ENCODE measurements at regions not wholly inside any gene's neighbourhood (a gene's known extent, or its start where the extent isn't known, plus 50 kb on each side); places are given as distances from the start of the nearest gene placed in this dataset.

DNA sequence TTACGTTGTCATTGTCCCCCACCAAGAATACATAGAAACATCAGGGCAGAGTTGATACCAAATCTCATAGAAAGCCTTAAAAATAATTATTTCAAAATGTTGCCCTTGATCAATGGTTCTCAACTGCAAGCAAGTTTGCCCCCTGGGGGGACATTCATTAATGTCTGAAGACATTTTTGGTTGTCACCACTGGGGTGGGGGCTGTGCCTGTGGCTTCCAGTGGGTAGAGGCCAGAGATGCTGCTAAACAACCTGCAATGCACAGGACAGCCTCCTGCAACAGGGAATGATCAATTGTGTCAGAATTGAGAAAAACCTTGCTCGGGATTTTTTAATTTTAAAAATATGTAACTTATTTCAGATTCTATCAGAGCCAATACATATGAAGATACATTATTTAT is 130.6 kb upstream of the DOK5 start:
- Histone ChIP-seq H3K4me1 (ENCODE audit: low read depth) (no peaks in the 10 kb centered on the region), H3K27ac (no peak overlapping the region), H3K4me3 (no peak overlapping the region), H3K27me3 (no peaks in the 10 kb centered on the region), H3K36me3 (no peaks in the 10 kb centered on the region), H3K9me3 (ENCODE audit: low read depth) (no peaks in the 10 kb centered on the region)
- TF ChIP-seq, protein P1, sequence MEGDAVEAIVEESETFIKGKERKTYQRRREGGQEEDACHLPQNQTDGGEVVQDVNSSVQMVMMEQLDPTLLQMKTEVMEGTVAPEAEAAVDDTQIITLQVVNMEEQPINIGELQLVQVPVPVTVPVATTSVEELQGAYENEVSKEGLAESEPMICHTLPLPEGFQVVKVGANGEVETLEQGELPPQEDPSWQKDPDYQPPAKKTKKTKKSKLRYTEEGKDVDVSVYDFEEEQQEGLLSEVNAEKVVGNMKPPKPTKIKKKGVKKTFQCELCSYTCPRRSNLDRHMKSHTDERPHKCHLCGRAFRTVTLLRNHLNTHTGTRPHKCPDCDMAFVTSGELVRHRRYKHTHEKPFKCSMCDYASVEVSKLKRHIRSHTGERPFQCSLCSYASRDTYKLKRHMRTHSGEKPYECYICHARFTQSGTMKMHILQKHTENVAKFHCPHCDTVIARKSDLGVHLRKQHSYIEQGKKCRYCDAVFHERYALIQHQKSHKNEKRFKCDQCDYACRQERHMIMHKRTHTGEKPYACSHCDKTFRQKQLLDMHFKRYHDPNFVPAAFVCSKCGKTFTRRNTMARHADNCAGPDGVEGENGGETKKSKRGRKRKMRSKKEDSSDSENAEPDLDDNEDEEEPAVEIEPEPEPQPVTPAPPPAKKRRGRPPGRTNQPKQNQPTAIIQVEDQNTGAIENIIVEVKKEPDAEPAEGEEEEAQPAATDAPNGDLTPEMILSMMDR (IDR thresholded peaks at IDR 0.05; ENCODE audit: low read depth, low read length) = no peak
- no peak for DNase-seq (ENCODE audit: low read depth in 1 of 2, low spot score in 1 of 2)

DNA sequence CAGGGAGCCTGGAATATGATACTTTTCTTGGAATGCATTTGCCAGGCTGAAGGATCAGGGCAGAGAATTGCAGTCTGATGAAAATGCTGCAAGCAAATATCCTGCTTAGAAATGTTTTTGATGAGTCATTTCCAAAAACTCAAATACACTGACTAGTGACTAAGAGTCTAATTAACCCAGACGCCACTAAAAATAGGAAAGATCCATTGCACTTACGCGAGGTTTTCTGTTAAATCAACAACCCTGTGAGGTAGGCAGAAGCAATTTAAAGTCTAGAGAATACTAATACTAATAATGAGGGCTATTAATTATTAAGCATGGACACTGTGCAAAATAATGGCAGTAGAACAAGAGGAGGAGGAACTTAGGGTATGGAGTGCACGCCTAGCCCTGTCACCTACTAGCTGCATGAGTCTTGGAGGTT is 130.1 kb upstream of the DOK5 start:
- Histone ChIP-seq H3K27ac (no peak overlapping the region), H3K4me1 (ENCODE audit: low read depth) (no peaks in the 10 kb centered on the region), H3K27me3 (no peaks in the 10 kb centered on the region), H3K9me3 (ENCODE audit: low read depth) (no peaks in the 10 kb centered on the region), H3K4me3 (no peak overlapping the region), H3K36me3 (no peaks in the 10 kb centered on the region)
- DNase-seq (ENCODE audit: low read depth in 1 of 2, low spot score in 1 of 2) = peak in 1 of 2 donors; percentile 77
- TF ChIP-seq, protein P1 (IDR thresholded peaks at IDR 0.05; ENCODE audit: low read depth, low read length) = no peak

DNA sequence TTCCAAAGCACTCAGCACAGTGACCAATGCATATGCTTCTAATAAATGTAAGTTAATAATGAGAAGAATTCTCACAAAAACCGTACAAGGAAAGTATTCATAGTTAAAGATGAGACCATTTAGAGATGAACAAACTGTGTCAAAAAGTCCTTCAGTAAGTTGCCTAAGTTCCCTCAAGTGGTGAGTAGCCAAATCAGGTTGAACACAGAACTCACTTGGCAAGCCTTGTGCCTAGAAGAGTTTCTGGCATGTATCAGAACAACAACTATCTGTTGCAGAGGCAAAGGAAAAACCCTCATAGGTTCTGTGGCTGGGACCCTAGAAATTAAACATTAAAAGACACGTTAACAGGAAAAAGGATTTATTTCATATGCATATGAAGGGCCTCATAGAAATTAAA is 129.6 kb upstream of the DOK5 start:
- H3K9me3 ChIP-seq (ENCODE audit: low read depth) = no peaks in the 10 kb centered on the region
- no peak overlapping the region for H3K4me3 ChIP-seq
- H3K27me3 ChIP-seq = no peaks in the 10 kb centered on the region
- no peak overlapping the region for H3K27ac ChIP-seq
- no peaks in the 10 kb centered on the region for H3K36me3 ChIP-seq
- peak in 1 of 2 donors; percentile 48 for DNase-seq (ENCODE audit: low read depth in 1 of 2, low spot score in 1 of 2)
- TF ChIP-seq, protein P1 (IDR thresholded peaks at IDR 0.05; ENCODE audit: low read depth, low read length) = no peak
- no peaks in the 10 kb centered on the region for H3K4me1 ChIP-seq (ENCODE audit: low read depth)

DNA sequence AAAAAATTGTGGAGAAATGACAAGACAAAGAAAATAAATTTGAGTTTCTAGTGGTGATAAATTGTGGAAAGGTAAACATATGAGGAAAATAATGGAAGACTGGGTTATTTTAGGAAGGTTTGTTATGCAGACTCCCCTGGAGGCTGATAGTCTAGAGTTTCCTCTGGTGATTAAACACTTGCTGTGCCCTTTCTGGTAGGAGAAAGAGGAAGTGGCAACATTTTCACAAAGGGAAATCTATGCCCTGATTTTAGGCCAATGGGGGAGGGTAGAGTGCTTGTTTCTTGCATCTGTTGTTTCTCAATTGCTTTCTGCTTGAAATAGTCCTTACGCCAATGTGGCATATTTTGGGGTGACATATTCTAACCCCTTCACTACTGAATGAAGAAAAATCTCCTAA is 129.1 kb upstream of the DOK5 start:
- Histone ChIP-seq H3K27me3 (no peaks in the 10 kb centered on the region), H3K9me3 (ENCODE audit: low read depth) (no peaks in the 10 kb centered on the region), H3K4me3 (no peak overlapping the region), H3K27ac (no peak overlapping the region), H3K36me3 (no peaks in the 10 kb centered on the region), H3K4me1 (ENCODE audit: low read depth) (no peaks in the 10 kb centered on the region)
- no peak for DNase-seq (ENCODE audit: low read depth in 1 of 2, low spot score in 1 of 2)
- TF ChIP-seq, protein P1 (IDR thresholded peaks at IDR 0.05; ENCODE audit: low read depth, low read length) = no peak

DNA sequence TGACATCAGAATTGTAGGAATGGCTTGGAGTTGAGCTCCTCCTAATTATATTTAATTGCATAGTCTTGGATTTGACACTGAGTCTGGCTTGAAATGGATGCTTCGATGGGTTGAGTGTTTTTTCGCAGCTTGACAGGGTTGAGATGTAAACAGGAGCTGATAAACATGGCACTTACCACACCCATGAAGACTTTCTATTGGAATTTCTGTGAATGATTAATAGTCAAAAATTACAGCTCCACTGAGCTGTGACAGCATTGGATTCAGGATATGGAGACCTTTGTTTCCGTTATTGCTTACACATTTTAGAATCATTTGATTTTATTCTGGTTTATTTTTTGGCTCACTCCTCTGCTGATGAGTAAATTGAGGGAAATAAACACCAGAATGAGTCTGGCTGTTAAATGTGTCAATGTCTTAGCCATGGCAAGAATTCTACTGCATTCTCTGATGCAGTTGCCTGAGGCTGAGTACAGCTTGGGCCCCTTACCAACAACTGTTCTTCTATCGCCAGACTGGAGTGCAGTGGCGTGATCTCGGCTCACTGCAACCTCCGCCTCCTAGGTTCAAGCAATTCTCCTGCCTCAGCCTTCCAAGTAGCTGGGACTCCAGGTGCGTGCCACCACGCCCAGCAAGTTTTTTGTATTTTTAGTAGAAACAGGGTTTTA is 128.1 kb upstream of the DOK5 start:
- DNase-seq (ENCODE audit: low read depth in 1 of 2, low spot score in 1 of 2) = no peak
- H3K4me1 ChIP-seq (ENCODE audit: low read depth) = no peaks in the 10 kb centered on the region
- no peak overlapping the region for H3K27ac ChIP-seq
- TF ChIP-seq, protein P1 (IDR thresholded peaks at IDR 0.05; ENCODE audit: low read depth, low read length) = no peak
- no peaks in the 10 kb centered on the region for H3K27me3 ChIP-seq
- no peaks in the 10 kb centered on the region for H3K9me3 ChIP-seq (ENCODE audit: low read depth)
- no peak overlapping the region for H3K4me3 ChIP-seq
- H3K36me3 ChIP-seq = no peaks in the 10 kb centered on the region

All from cardiac muscle cell (in vitro differentiated cells and primary cell).